Colonic mucosa (tissue), 4 donors: ENCODE measurements at regions not wholly inside any gene's neighbourhood (a gene's known extent, or its start where the extent isn't known, plus 50 kb on each side); places are given as distances from the start of the nearest gene placed in this dataset.

Source experiments
- DNase-seq: peaks from one replicate; pipeline ENCODE4 v3.0.0-alpha.2; 2020
- H3K27ac ChIP-seq: fragments of 200-600 bp; one replicate; pipeline ENCODE4 v1.8.0; 2021
- H3K27me3 ChIP-seq: fragments of 200-600 bp; one replicate; pipeline ENCODE4 v1.8.0; 2021
- H3K36me3 ChIP-seq: fragments of 200-600 bp; one replicate; pipeline ENCODE4 v1.8.0; 2021
- H3K4me1 ChIP-seq: fragments of 200-600 bp; one replicate; pipeline ENCODE4 v1.8.0; 2021; ENCODE audit warnings: mild to moderate bottlenecking
- H3K4me3 ChIP-seq: fragments of 200-600 bp; one replicate; pipeline ENCODE4 v1.8.0; 2021
- H3K9ac ChIP-seq, 2 donors: one replicate each; pipeline ENCODE4 v1.7.0; 2013; ENCODE audit warnings: control low read depth in 2 of 2, low read depth in 2 of 2, low read length in 2 of 2
- H3K9me3 ChIP-seq: fragments of 200-600 bp; one replicate; pipeline ENCODE4 v1.8.0; 2021
- CTCF ChIP-seq: fragments of 200-600 bp; IDR thresholded peaks from one replicate; pipeline ENCODE4 v1.8.0; 2022; ENCODE audit warnings: antibody characterized with exemption, mild to moderate bottlenecking
- intact Hi-C: fragments of 100-400 bp; cut with DNase I; formaldehyde crosslinking; loops from one replicate; pipeline ENCODE4 v1.14.1; 2022
- donor health status: healthy.
- donor health status: DM: no; HTN: no; CAD: no.
- donor health status: DM: no; HTN: no; CAD: no.

GRCh38 chr7:156547884-156548561 is 92.6 kb upstream of the RNF32 start:
- no peak for DNase-seq

GRCh38 chr7:156545979-156546378 is 94.6 kb upstream of the RNF32 start:
- H3K9ac ChIP-seq, result no peak overlapping the region
- H3K4me3 ChIP-seq, result no peak overlapping the region
- H3K27ac ChIP-seq, result no peak overlapping the region
- H3K27me3 ChIP-seq, result no peaks in the 10 kb centered on the region
- no peaks in the 10 kb centered on the region for H3K9me3 ChIP-seq
- intact Hi-C loops, result no loop called here
- no peak for TF ChIP-seq CTCF
- H3K36me3 ChIP-seq, result no peaks in the 10 kb centered on the region
- H3K4me1 ChIP-seq, result no peaks in the 10 kb centered on the region
- DNase-seq, result no peak

More at GRCh38 chr7:156547884-156548561, 92.6 kb upstream of the RNF32 start:
- H3K9me3 ChIP-seq, result no peaks in the 10 kb centered on the region
- no peak overlapping the region for H3K4me3 ChIP-seq
- no peaks in the 10 kb centered on the region for H3K36me3 ChIP-seq
- H3K27ac ChIP-seq, result no peak overlapping the region
- H3K27me3 ChIP-seq, result no peaks in the 10 kb centered on the region
- intact Hi-C loops, result no loop called here
- TF ChIP-seq CTCF, result no peak
- H3K9ac ChIP-seq, result no peak overlapping the region
- H3K4me1 ChIP-seq, result no peaks in the 10 kb centered on the region

GRCh38 chr7:156544919-156545715 is 95.5 kb upstream of the RNF32 start:
- Histone ChIP-seq H3K36me3 (no peaks in the 10 kb centered on the region), H3K4me1 (no peaks in the 10 kb centered on the region), H3K9ac (peak overlapping the region in 1 of 2 donors; percentile 16), H3K4me3 (no peak overlapping the region), H3K27ac (no peak overlapping the region), H3K9me3 (no peaks in the 10 kb centered on the region), H3K27me3 (no peaks in the 10 kb centered on the region)
- intact Hi-C loops, result no loop called here
- DNase-seq, result peak; percentile 70
- no peak for TF ChIP-seq CTCF

GRCh38 chr7:156543699-156544598 is 96.6 kb upstream of the RNF32 start:
- Histone ChIP-seq H3K36me3 (no peaks in the 10 kb centered on the region), H3K9ac (no peak overlapping the region), H3K4me1 (no peaks in the 10 kb centered on the region), H3K9me3 (no peaks in the 10 kb centered on the region), H3K27me3 (no peaks in the 10 kb centered on the region), H3K4me3 (no peak overlapping the region), H3K27ac (no peak overlapping the region)
- intact Hi-C loops, result no loop called here
- TF ChIP-seq CTCF, result no peak
- no peak for DNase-seq

GRCh38 chr7:156540619-156541165 is 99.9 kb upstream of the RNF32 start:
- DNase-seq, result no peak
- no peak for TF ChIP-seq CTCF
- H3K9me3 ChIP-seq, result no peaks in the 10 kb centered on the region
- H3K9ac ChIP-seq, result no peak overlapping the region
- no peaks in the 10 kb centered on the region for H3K27me3 ChIP-seq
- H3K36me3 ChIP-seq, result no peaks in the 10 kb centered on the region
- intact Hi-C loops, result no loop called here
- H3K4me1 ChIP-seq, result no peaks in the 10 kb centered on the region
- H3K27ac ChIP-seq, result no peak overlapping the region
- no peak overlapping the region for H3K4me3 ChIP-seq
